Upper lobe of left lung (tissue), 6 donors: ENCODE measurements at regions not wholly inside any gene's neighbourhood (a gene's known extent, or its start where the extent isn't known, plus 50 kb on each side); places are given as distances from the start of the nearest gene placed in this dataset.

Experiments used
- ATAC-seq, 2 donors: fragments of 200-7000 bp; cut with Tn5 transposase; one replicate each; pipeline ENCODE4 v1.9.1; 2022; ENCODE audit warnings: mild to moderate bottlenecking in 2 of 2, moderate library complexity in 2 of 2; ENCODE audit not compliant: low FRiP score in 2 of 2
- DNase-seq, 2 donors: peaks; one replicate each; pipeline ENCODE4 v3.0.0-alpha.2; 2019 to 2020
- H3K27ac ChIP-seq, 4 donors: fragments of 200-600 bp; sonication (generic); one replicate each; pipeline ENCODE4 v1.5.1; 2016 to 2019
- H3K27me3 ChIP-seq, 4 donors: fragments of 200-600 bp; sonication (generic); one replicate each; pipeline ENCODE4 v1.5.1; 2017 to 2019
- H3K36me3 ChIP-seq, 4 donors: fragments of 200-600 bp; sonication (generic); one replicate each; pipeline ENCODE4 v1.5.1; 2016 to 2019
- H3K4me1 ChIP-seq, 4 donors: fragments of 200-600 bp; sonication (generic); one replicate each; pipeline ENCODE4 v1.5.1; 2018 to 2019
- H3K4me3 ChIP-seq, 4 donors: fragments of 200-600 bp; sonication (generic); one replicate each; pipeline ENCODE4 v1.5.1; 2017 to 2019; ENCODE audit warnings: mild to moderate bottlenecking in 2 of 4, moderate library complexity in 1 of 4
- H3K9me3 ChIP-seq, 4 donors: fragments of 200-600 bp; sonication (generic); one replicate each; pipeline ENCODE4 v1.5.1; 2018 to 2019
- CTCF ChIP-seq, 6 experiments: fragments of 450-650 bp in 4 of 6; fragments of 200-600 bp in 2 of 6; sonication (generic) in 2 of 6; IDR thresholded peaks; one replicate each; pipeline ENCODE4 v1.5.1; 2016 to 2019; ENCODE audit warnings: antibody characterized with exemption in 6 of 6
- EP300 ChIP-seq, 4 donors: sonication (generic); formaldehyde crosslinking; IDR thresholded peaks; one replicate each; pipeline ENCODE4 v1.5.1; 2017; ENCODE audit warnings: antibody characterized with exemption in 4 of 4, control low read depth in 2 of 4
- POLR2A ChIP-seq, 4 donors: fragments of 450-650 bp; IDR thresholded peaks; one replicate each; pipeline ENCODE4 v1.5.1; 2016 to 2017; ENCODE audit warnings: antibody characterized with exemption in 4 of 4, mild to moderate bottlenecking in 2 of 4
- POLR2AphosphoS5 ChIP-seq, 2 donors: sonication (generic); formaldehyde crosslinking; IDR thresholded peaks; one replicate each; pipeline ENCODE4 v1.5.1; 2017; ENCODE audit warnings: antibody characterized with exemption in 2 of 2
- WGBS, 2 donors: methylation state at CpG; one replicate each; pipeline ENCODE4 v1.1.5; 2017 to 2018; 5-methylcytosine and 5-hydroxymethylcytosine counted together
- donor health status: DM: no; HTN: no; CAD: no; lungs with moderate emphysema.
- donor health status: DM: no; HTN: yes; CAD: no; lungs with severe emphysema.

- peaks cover 0 to 2% (median 0%) of the 10 kb centered on the region in 4 donors for H3K36me3 ChIP-seq
- H3K4me1 ChIP-seq = peaks cover 13 to 19% (median 18%) of the 10 kb centered on the region in 4 donors
- DNase-seq = no peak
- 95 to 98% methylated on average over 2 of the region's 2 CpGs for WGBS, 2 donors
- no peak overlapping the region for H3K27ac ChIP-seq
- no peak for ATAC-seq
- no peaks in the 10 kb centered on the region for H3K27me3 ChIP-seq
- H3K4me3 ChIP-seq = no peak overlapping the region
- no peaks in the 10 kb centered on the region for H3K9me3 ChIP-seq
- no peak for TF ChIP-seq EP300 (IDR thresholded peaks at IDR 0.05)
- TF ChIP-seq CTCF (IDR thresholded peaks at IDR 0.05) = no peak
- no peak for TF ChIP-seq POLR2A (IDR thresholded peaks at IDR 0.05)
- no peak for TF ChIP-seq POLR2AphosphoS5 (IDR thresholded peaks at IDR 0.05)
These were observed 51.0 kb upstream of the PCBP1 start for GRCh38 chr2:70036290-70036689.

GRCh38 chr2:70035344-70035844 lies 51.9 kb upstream of the PCBP1 start:
- H3K4me1 ChIP-seq = peaks cover 17 to 22% (median 19%) of the 10 kb centered on the region in 4 donors
- TF ChIP-seq CTCF (IDR thresholded peaks at IDR 0.05) (no peak), POLR2AphosphoS5 (IDR thresholded peaks at IDR 0.05) (no peak), EP300 (IDR thresholded peaks at IDR 0.05) (no peak), POLR2A (IDR thresholded peaks at IDR 0.05) (no peak)
- DNase-seq = no peak
- no peak overlapping the region for H3K4me3 ChIP-seq
- H3K27me3 ChIP-seq = no peaks in the 10 kb centered on the region
- H3K9me3 ChIP-seq = no peaks in the 10 kb centered on the region
- WGBS, 2 donors = 40 to 44% methylated on average over 1 of the region's 1 CpG
- peaks cover 0 to 2% (median 0%) of the 10 kb centered on the region in 4 donors for H3K36me3 ChIP-seq
- H3K27ac ChIP-seq = peak overlapping the region in 3 of 4 donors; percentile 42 to 62 (median 60)
- no peak for ATAC-seq

- ATAC-seq (no peak), DNase-seq (no peak)
- Histone ChIP-seq H3K4me3 (no peak overlapping the region), H3K27me3 (no peaks in the 10 kb centered on the region), H3K27ac (peak overlapping the region; percentile 56 to 82 (median 74)), H3K9me3 (no peaks in the 10 kb centered on the region), H3K4me1 (peaks cover 12 to 30% (median 25%) of the 10 kb centered on the region in 4 donors), H3K36me3 (peaks cover 0 to 2% (median 0%) of the 10 kb centered on the region in 4 donors)
- WGBS, 2 donors = 95 to 100% methylated on average over 1 of the region's 1 CpG
- TF ChIP-seq POLR2AphosphoS5 (IDR thresholded peaks at IDR 0.05) (no peak), POLR2A (IDR thresholded peaks at IDR 0.05) (no peak), EP300 (IDR thresholded peaks at IDR 0.05) (no peak), CTCF (IDR thresholded peaks at IDR 0.05) (no peak)
These were observed 56.4 kb upstream of the PCBP1 start for GRCh38 chr2:70030724-70031420.

GRCh38 chr2:70029814-70030409 lies 57.4 kb upstream of the PCBP1 start:
- H3K36me3 ChIP-seq = peaks cover 0 to 2% (median 0%) of the 10 kb centered on the region in 4 donors
- peak in 1 of 2 donors; percentile 67 for DNase-seq
- peak overlapping the region; percentile 62 to 82 (median 80) for H3K27ac ChIP-seq
- TF ChIP-seq EP300 (IDR thresholded peaks at IDR 0.05) (no peak), POLR2A (IDR thresholded peaks at IDR 0.05) (peak in 1 of 4 donors; percentile 70), CTCF (IDR thresholded peaks at IDR 0.05) (no peak), POLR2AphosphoS5 (IDR thresholded peaks at IDR 0.05) (peak; percentile 57 to 58)
- no peak overlapping the region for H3K4me3 ChIP-seq
- no peaks in the 10 kb centered on the region for H3K27me3 ChIP-seq
- H3K9me3 ChIP-seq = no peaks in the 10 kb centered on the region
- ATAC-seq = peak; percentile 66 to 93
- 40 to 42% methylated on average over 3 of the region's 3 CpGs for WGBS, 2 donors
- peaks cover 6 to 21% (median 17%) of the 10 kb centered on the region in 4 donors for H3K4me1 ChIP-seq
